H1 (cell line): ENCODE measurements at regions not wholly inside any gene's neighbourhood (a gene's known extent, or its start where the extent isn't known, plus 50 kb on each side); places are given as distances from the start of the nearest gene placed in this dataset.

Experiments used
- GABPA ChIP-seq: IDR thresholded peaks from 2 replicates; pipeline ENCODE4 v1.6.1; 2011; ENCODE audit warnings: mild to moderate bottlenecking, low read length, moderate library complexity, borderline replicate concordance; ENCODE audit not compliant: insufficient read depth
- SIN3A ChIP-seq, 2 experiments: IDR thresholded peaks in 1 of 2; conservative IDR thresholded peaks in 1 of 2; 2 replicates each; pipeline ENCODE4 v1.6.1; 2011 to 2012; ENCODE audit warnings: low read length in 2 of 2, improper control_type of control experiment in 1 of 2, low read depth in 1 of 2, mild to moderate bottlenecking in 1 of 2
- SIX5 ChIP-seq: IDR thresholded peaks from 2 replicates; pipeline ENCODE4 v1.6.1; 2011; ENCODE audit warnings: mild to moderate bottlenecking, low read depth, low read length
- SRF ChIP-seq: IDR thresholded peaks from 2 replicates; pipeline ENCODE4 v1.6.1; 2011; ENCODE audit warnings: mild to moderate bottlenecking, low read depth, low read length, moderate library complexity
- SUZ12 ChIP-seq: fragments of 200-600 bp; sonication (generic); IDR thresholded peaks from 2 replicates; pipeline ENCODE4 v1.6.1; 2012; ENCODE audit warnings: mild to moderate bottlenecking, inconsistent platforms, low read length, moderate library complexity, mixed read lengths
- TAF7 ChIP-seq: optimal IDR thresholded peaks from 2 replicates; pipeline ENCODE3; 2011; ENCODE audit warnings: low read depth, mild to moderate bottlenecking, inconsistent platforms, low read length, moderate library complexity, borderline replicate concordance
- TF ChIP-seq, protein P1 (sequence below): fragments of 300-600 bp; sonication (generic); IDR thresholded peaks from 2 replicates; pipeline ENCODE4 v1.7.1; 2012; ENCODE audit warnings: low read length, moderate library complexity, mild to moderate bottlenecking, inconsistent platforms; ENCODE audit not compliant: insufficient replicate concordance
- TF ChIP-seq, protein P2 (sequence below): IDR thresholded peaks from 2 replicates; pipeline ENCODE4 v1.6.1; 2011; ENCODE audit warnings: low read depth, mild to moderate bottlenecking, low read length; ENCODE audit not compliant: insufficient read depth

- TF ChIP-seq, protein P1, sequence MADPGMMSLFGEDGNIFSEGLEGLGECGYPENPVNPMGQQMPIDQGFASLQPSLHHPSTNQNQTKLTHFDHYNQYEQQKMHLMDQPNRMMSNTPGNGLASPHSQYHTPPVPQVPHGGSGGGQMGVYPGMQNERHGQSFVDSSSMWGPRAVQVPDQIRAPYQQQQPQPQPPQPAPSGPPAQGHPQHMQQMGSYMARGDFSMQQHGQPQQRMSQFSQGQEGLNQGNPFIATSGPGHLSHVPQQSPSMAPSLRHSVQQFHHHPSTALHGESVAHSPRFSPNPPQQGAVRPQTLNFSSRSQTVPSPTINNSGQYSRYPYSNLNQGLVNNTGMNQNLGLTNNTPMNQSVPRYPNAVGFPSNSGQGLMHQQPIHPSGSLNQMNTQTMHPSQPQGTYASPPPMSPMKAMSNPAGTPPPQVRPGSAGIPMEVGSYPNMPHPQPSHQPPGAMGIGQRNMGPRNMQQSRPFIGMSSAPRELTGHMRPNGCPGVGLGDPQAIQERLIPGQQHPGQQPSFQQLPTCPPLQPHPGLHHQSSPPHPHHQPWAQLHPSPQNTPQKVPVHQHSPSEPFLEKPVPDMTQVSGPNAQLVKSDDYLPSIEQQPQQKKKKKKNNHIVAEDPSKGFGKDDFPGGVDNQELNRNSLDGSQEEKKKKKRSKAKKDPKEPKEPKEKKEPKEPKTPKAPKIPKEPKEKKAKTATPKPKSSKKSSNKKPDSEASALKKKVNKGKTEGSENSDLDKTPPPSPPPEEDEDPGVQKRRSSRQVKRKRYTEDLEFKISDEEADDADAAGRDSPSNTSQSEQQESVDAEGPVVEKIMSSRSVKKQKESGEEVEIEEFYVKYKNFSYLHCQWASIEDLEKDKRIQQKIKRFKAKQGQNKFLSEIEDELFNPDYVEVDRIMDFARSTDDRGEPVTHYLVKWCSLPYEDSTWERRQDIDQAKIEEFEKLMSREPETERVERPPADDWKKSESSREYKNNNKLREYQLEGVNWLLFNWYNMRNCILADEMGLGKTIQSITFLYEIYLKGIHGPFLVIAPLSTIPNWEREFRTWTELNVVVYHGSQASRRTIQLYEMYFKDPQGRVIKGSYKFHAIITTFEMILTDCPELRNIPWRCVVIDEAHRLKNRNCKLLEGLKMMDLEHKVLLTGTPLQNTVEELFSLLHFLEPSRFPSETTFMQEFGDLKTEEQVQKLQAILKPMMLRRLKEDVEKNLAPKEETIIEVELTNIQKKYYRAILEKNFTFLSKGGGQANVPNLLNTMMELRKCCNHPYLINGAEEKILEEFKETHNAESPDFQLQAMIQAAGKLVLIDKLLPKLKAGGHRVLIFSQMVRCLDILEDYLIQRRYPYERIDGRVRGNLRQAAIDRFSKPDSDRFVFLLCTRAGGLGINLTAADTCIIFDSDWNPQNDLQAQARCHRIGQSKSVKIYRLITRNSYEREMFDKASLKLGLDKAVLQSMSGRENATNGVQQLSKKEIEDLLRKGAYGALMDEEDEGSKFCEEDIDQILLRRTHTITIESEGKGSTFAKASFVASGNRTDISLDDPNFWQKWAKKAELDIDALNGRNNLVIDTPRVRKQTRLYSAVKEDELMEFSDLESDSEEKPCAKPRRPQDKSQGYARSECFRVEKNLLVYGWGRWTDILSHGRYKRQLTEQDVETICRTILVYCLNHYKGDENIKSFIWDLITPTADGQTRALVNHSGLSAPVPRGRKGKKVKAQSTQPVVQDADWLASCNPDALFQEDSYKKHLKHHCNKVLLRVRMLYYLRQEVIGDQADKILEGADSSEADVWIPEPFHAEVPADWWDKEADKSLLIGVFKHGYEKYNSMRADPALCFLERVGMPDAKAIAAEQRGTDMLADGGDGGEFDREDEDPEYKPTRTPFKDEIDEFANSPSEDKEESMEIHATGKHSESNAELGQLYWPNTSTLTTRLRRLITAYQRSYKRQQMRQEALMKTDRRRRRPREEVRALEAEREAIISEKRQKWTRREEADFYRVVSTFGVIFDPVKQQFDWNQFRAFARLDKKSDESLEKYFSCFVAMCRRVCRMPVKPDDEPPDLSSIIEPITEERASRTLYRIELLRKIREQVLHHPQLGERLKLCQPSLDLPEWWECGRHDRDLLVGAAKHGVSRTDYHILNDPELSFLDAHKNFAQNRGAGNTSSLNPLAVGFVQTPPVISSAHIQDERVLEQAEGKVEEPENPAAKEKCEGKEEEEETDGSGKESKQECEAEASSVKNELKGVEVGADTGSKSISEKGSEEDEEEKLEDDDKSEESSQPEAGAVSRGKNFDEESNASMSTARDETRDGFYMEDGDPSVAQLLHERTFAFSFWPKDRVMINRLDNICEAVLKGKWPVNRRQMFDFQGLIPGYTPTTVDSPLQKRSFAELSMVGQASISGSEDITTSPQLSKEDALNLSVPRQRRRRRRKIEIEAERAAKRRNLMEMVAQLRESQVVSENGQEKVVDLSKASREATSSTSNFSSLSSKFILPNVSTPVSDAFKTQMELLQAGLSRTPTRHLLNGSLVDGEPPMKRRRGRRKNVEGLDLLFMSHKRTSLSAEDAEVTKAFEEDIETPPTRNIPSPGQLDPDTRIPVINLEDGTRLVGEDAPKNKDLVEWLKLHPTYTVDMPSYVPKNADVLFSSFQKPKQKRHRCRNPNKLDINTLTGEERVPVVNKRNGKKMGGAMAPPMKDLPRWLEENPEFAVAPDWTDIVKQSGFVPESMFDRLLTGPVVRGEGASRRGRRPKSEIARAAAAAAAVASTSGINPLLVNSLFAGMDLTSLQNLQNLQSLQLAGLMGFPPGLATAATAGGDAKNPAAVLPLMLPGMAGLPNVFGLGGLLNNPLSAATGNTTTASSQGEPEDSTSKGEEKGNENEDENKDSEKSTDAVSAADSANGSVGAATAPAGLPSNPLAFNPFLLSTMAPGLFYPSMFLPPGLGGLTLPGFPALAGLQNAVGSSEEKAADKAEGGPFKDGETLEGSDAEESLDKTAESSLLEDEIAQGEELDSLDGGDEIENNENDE = no peak
- TF ChIP-seq TAF7 (no peak), SIX5 (no peak), GABPA (no peak), SRF (no peak), SUZ12 (no peak), SIN3A (conservative IDR thresholded peaks at IDR 0.05 in 1 of 2, IDR thresholded peaks at IDR 0.05 in 1 of 2; ENCODE audit: low read depth in 1 of 2, low read length in 2 of 2) (no peak)
- TF ChIP-seq, protein P2, sequence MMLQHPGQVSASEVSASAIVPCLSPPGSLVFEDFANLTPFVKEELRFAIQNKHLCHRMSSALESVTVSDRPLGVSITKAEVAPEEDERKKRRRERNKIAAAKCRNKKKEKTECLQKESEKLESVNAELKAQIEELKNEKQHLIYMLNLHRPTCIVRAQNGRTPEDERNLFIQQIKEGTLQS = no peak
These were observed 178.8 kb upstream of the AFDN start (continued) for GRCh38 chr6:167647737-167648470.
